Mucosa of rectum (tissue), 2 donors: ENCODE measurements at regions not wholly inside any gene's neighbourhood (a gene's known extent, or its start where the extent isn't known, plus 50 kb on each side); places are given as distances from the start of the nearest gene placed in this dataset.
"Not testable (repeated sequence)": the region's sequence is repeated elsewhere in the genome, so short reads cannot be mapped to it uniquely, and the experiment has no call there.

Source experiments
- H3K27ac ChIP-seq, 2 donors: one replicate each; pipeline ENCODE4 v1.7.0; 2013; ENCODE audit warnings: inconsistent platforms in 2 of 2, low read depth in 2 of 2, low read length in 2 of 2
- H3K27me3 ChIP-seq, 2 donors: one replicate each; pipeline ENCODE4 v1.7.0; 2013; ENCODE audit warnings: low read length in 2 of 2; ENCODE audit not compliant: control insufficient read depth in 2 of 2, insufficient read depth in 2 of 2
- H3K36me3 ChIP-seq, 2 donors: one replicate each; pipeline ENCODE4 v1.7.0; 2013; ENCODE audit warnings: low read length in 2 of 2; ENCODE audit not compliant: control insufficient read depth in 2 of 2, insufficient read depth in 2 of 2
- H3K4me1 ChIP-seq, 2 donors: one replicate each; pipeline ENCODE4 v1.7.0; 2013; ENCODE audit warnings: low read length in 2 of 2, mild to moderate bottlenecking in 1 of 2; ENCODE audit not compliant: control insufficient read depth in 2 of 2, insufficient read depth in 2 of 2
- H3K4me3 ChIP-seq, 2 donors: one replicate each; pipeline ENCODE4 v1.7.0; 2013; ENCODE audit warnings: low read length in 2 of 2
- H3K9ac ChIP-seq, 2 donors: one replicate each; pipeline ENCODE4 v1.7.0; 2013; ENCODE audit warnings: low read length in 2 of 2, low read depth in 1 of 2, mild to moderate bottlenecking in 1 of 2
- H3K9me3 ChIP-seq, 2 donors: one replicate each; pipeline ENCODE4 v1.7.0; 2013; ENCODE audit warnings: low read length in 2 of 2; ENCODE audit not compliant: control insufficient read depth in 2 of 2
- donor health status: healthy.
- donor health status: Normal muscosa, but diverticular disease.

DNA sequence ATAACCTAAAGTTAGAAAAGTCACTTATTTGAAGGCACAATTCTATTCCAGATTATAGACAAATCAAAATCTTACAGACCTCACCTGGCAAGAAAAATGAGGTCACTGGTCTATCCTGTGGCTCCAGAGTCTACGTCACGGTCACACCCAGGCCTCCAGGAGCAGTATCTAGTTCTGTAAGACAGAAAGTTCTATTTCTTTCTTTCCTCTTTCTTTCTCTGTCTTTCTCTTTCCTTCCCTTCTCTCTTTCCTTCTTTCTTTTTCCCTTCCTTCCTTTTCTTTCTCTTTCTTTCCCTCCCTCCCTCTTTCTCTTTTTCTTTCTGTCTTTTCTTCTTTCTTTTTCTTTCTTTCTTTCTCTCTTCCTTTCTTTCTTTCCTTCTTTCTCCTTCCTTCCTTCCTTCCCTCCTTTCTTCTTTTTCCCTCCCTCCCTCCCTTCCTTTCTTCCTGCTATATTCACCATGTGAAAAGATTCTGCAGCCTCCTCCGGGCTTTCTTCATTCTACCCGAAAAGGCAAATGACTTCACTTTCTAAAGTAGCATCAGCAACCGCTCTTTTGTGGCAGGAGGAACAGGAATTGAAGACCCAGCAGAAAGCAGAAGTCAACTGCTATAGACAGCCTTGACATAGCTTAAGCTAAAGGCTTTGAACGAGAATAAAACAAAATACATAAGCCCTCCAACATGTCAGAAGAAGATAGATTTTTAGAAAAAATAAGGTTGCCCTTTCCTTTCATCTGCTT, 83.9 kb upstream of the SIRPG start:
- H3K27ac ChIP-seq = no peak overlapping the region
- H3K36me3 ChIP-seq = no peaks in the 10 kb centered on the region
- no peak overlapping the region for H3K4me3 ChIP-seq
- no peak overlapping the region for H3K9ac ChIP-seq
- H3K27me3 ChIP-seq = no peaks in the 10 kb centered on the region
- no peaks in the 10 kb centered on the region for H3K9me3 ChIP-seq
- no peaks in the 10 kb centered on the region for H3K4me1 ChIP-seq

DNA sequence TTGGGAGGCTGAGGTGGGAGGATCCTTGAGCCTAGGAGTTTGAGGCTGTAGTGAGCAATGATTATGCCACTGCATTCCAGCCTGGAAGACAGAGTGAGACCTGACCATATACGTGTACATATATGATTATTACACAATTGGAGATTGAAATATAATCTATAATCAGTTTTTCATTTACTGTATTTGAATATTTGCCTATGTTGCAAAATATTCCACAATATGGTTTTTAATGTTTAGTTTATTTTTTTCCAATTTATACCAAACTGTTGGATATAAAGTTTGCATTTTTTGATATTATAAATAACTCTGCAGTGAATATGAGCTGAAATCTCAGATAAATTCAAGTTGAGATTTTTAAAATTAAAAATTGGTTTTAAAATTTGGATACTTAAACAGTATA, 79.6 kb upstream of the SIRPG start:
- Histone ChIP-seq H3K9ac (no peak overlapping the region), H3K36me3 (no peaks in the 10 kb centered on the region), H3K9me3 (no peaks in the 10 kb centered on the region), H3K4me1 (peaks cover 0 to 1% of the 10 kb centered on the region in 2 donors), H3K27ac (no peak overlapping the region), H3K27me3 (no peaks in the 10 kb centered on the region), H3K4me3 (no peak overlapping the region)

DNA sequence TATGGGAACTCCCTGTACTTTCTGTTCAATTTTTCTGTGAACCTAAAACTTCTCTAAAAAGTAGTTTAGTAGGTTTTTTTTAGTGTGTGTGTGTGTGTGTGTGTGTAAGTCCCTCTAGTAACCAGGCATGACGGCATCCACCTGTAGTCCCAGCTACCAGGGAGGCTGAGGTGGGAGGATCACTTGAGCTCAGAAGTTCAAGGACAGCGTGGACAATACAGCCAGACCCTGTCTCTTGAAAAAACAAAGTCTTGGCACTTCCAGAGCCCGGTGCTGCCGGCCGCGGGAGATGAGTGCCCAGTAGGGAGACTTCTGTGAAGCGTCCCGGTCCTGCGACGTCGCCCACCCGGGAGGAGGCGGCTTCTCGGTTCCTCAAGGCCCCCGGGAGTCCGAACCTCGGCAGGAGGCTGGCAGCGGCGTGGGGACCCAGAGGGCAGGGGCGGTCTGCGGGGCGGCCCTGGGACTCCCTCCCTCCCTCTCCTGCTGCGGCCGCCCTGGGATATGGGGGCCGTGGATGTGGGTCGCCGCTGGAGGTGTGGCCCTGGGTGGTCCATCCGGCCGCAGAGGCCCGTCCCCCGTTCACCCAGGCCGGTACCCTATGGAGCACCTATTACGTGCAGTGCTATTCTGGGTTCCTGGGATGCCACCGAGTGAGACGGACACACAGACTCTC, 78.0 kb upstream of the SIRPG start:
- H3K9ac ChIP-seq = no peak overlapping the region
- H3K4me1 ChIP-seq = peaks cover 0 to 8% of the 10 kb centered on the region in 2 donors
- H3K4me3 ChIP-seq = no peak overlapping the region
- H3K27me3 ChIP-seq = no peaks in the 10 kb centered on the region
- H3K9me3 ChIP-seq = no peaks in the 10 kb centered on the region
- no peaks in the 10 kb centered on the region for H3K36me3 ChIP-seq
- H3K27ac ChIP-seq = no peak overlapping the region

DNA sequence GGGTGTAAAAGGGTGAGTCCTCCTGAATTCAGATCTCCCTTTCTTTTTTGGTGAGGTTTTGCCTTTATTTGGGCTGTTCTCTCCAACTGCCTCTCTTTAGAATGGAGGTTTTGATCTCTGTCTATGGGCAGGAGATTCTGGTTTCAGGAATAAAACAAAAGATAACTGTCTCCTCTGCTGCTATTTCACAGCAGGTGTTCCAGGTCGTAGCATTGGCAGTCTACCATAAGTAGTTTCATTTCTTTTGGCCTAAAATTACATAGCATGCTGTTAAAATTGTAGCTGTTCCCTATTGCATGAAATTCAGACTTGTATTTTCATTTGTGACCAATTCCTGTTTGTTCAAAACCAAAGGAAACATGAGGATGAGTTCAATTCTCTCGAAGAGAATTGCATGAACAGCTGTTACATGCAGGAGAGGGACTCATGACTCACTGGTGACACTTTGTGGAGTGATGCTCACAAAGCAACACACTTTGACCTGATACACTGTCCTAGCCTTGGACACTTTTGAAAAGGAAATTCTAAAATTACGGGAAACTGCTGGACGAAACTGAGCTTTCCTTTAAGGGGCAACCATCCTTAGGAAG, 76.8 kb upstream of the SIRPG start:
- Histone ChIP-seq H3K4me1 (peaks cover 0 to 8% of the 10 kb centered on the region in 2 donors), H3K9me3 (no peaks in the 10 kb centered on the region), H3K27ac (no peak overlapping the region), H3K4me3 (no peak overlapping the region), H3K36me3 (no peaks in the 10 kb centered on the region), H3K27me3 (no peaks in the 10 kb centered on the region), H3K9ac (no peak overlapping the region)

DNA sequence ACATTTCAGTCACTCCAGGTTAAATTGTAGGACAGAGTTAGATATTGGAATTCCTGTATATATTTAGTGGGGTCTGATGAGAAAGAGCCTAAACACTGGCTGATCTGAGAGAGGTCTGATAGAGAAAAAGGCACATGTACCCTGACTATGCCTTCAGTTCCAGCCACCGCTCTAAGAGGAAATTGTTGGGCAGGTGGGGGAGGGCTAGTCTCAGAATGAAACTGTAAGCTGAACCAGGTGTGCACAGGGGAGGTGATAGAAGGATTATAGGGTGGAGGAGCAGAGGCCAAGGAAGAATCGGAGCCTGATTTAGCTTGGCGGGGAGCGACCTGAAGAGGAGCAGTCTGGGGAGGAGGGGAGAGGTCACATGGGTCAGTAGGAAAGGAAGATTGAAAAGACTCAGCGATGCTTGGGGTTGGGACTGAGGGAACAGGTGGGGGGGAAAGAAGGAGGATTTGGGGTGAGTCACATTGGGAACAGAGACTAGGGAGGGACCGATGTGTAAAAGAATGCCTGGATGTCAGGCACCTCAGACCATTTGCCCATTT, 74.3 kb upstream of the SIRPG start:
- H3K36me3 ChIP-seq, H3K9me3 ChIP-seq, H3K9ac ChIP-seq, H3K4me3 ChIP-seq, H3K27me3 ChIP-seq, H3K4me1 ChIP-seq: not testable (repeated sequence)
- H3K27ac ChIP-seq = peak overlapping the region; percentile 38 to 70

DNA sequence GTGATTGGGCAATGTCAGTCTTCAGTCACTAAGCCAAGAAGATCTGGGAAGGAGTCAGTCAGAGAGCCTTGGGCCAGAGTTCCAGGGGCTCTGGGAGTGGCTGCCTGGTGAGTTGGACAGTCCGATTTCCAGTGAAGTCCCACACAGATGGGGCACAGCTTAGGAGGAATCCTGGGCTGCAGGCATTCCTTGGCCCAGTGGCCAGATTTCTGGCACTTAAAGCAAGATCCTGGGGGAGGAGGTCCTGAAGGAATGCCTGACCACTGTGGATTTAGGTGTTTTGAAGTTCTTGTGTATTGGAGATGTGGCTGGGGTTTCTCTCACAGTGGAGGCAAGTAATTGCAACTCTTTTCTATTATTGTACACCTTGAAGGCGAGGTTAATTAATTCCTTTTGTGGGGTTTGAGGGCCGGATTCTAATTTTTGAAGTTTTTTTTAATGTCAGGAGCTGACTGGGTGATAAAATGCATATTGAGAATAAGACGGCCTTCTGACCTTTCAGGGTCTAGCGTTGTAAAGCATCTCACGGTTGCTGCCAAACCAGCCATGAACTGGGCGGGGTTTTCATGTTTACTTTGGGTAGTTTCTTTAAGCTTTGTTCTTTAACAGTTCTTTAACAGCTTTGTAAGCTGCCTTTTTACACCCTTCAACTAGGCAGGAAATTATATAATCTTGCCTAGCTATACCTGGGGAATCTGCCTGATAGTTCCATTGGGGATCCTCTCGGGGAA, 73.6 kb upstream of the SIRPG start:
- H3K9me3 ChIP-seq, H3K4me3 ChIP-seq, H3K4me1 ChIP-seq, H3K9ac ChIP-seq, H3K27me3 ChIP-seq, H3K36me3 ChIP-seq: not testable (repeated sequence)
- H3K27ac ChIP-seq = peak overlapping the region; percentile 38 to 70

DNA sequence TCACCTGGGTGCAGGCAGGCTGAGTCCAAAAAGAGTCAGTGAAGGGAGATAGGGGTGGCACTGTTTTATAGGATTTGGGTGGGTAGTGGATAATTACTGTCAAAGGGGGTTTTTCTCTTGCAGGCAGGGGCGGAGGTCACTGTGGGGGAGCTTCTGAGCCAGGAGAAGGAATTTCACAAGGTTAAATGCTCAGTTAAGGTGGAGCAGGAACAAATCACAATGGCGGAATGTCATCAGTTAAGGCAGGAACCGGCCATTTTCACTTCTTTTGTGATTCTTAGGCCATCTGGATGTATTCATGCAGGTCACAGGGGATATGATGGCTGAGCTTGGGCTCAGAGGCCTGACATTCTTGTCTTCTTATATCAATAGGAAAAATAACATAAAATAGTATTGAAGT, 69.7 kb upstream of the SIRPG start:
- H3K27me3 ChIP-seq, H3K27ac ChIP-seq, H3K9me3 ChIP-seq: not testable (repeated sequence)

DNA sequence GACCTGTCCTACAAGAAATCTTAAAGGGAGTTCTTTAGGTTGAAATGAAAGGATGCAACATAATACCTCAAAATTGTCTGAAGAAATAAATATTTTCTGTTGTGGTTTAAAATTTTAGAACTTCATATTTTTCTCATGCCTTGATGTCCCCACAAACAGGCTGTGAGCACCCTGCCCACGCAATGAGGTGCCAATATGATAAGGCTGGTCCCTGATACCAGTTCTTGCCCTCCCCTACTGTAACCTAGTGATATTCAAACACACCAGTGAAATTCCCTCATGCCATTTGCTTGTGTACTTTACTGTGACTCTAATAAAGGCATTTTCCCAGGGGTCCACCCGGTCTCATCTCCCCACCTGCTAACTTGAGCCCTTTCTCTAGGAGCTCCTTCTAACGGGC, 67.3 kb upstream of the SIRPG start:
- Histone ChIP-seq H3K9me3 (peaks cover 0 to 4% of the 10 kb centered on the region in 2 donors), H3K9ac (no peak overlapping the region), H3K4me3 (no peak overlapping the region), H3K36me3 (no peaks in the 10 kb centered on the region), H3K4me1 (no peaks in the 10 kb centered on the region), H3K27ac (no peak overlapping the region), H3K27me3 (no peaks in the 10 kb centered on the region)

More for the DNA sequence above, 69.7 kb upstream of the SIRPG start:
- not testable (repeated sequence) for H3K4me3 ChIP-seq, H3K36me3 ChIP-seq, H3K4me1 ChIP-seq, H3K9ac ChIP-seq

DNA sequence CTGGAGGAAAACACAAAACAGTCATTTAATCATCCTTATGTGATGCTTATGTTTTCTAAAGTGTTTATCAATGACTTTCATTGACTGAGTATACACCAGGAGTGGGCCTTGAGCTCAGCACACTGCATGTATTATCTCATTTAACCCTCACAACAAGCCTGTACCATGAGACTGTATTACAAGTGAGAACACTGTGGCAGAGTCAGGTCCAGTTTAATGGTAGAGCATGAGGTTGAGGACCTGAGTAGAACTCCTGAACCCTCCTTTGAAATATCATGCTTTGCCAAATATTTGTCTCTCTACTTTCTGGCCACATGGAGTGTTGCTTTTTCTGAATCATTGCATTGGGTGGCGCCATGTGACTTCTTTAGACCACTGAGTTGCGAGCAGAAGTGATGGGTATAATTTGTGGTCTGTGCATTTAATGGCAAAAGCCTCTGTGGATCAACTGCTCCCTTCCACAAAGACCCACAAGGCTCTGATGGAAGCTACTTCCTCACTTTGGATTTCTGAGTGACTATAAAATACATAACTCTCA, 65.0 kb upstream of the SIRPG start:
- H3K4me3 ChIP-seq = no peak overlapping the region
- no peak overlapping the region for H3K27ac ChIP-seq
- H3K4me1 ChIP-seq = no peaks in the 10 kb centered on the region

More for the DNA sequence above, 65.0 kb upstream of the SIRPG start:
- Histone ChIP-seq H3K9ac (no peak overlapping the region), H3K36me3 (no peaks in the 10 kb centered on the region), H3K9me3 (no peaks in the 10 kb centered on the region), H3K27me3 (no peaks in the 10 kb centered on the region)
